A673 (cell line): ENCODE measurements at regions not wholly inside any gene's neighbourhood (a gene's known extent, or its start where the extent isn't known, plus 50 kb on each side); places are given as distances from the start of the nearest gene placed in this dataset.

Experiments
- CTCF ChIP-seq: fragments of 300-800, 200-600 bp; sonication (generic); conservative IDR thresholded peaks from 2 replicates; pipeline ENCODE4 v1.5.1; 2017; ENCODE audit warnings: low read depth, mild to moderate bottlenecking, antibody characterized with exemption, low read length, moderate library complexity, mixed read lengths
- EZH2 ChIP-seq: fragments of 200-600 bp; sonication (generic); IDR thresholded peaks from 2 replicates; pipeline ENCODE4 v1.6.1; 2017; ENCODE audit warnings: borderline replicate concordance, low read depth, mild to moderate bottlenecking, mixed read lengths, antibody characterized with exemption, low read length; ENCODE audit not compliant: poor library complexity, severe bottlenecking

DNA sequence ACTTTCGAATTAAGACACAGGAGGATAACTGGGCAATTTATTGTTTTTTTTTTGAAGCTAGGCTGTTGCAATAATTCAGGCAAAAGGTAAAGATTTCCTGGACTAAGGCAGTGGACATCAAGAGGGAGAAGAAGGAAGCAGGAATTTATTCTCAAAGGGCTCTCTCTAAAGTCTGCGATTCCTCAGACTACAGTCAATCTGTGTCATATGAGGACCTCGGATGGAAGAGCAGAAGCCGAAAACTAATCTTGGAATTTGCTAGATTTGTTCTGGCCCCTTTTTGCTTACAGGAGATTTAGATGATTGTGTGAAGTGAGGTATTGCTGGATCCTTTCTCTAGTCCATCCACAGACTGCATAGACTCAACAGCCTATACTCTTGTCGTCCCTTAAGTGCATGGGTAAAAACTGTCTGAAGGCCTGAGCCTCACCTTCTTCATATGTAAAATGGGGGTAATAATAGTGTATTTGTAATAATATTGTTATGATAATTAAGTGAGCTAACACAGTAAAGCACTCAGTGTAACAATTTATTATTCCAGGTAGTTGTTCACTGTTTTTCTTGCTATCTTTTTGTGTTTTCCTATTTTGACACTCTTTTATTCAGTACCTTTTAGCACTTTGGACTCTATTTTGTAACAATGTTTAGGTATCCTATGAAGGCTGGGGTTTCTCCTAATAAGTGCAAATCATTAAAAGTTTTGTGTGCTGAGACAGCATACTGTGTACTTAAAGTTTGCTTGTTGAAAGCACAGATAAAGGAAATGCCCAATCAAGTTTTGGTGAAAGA is 54.2 kb upstream of the NT5C1B start:
- TF ChIP-seq CTCF = no peak
- no peak for TF ChIP-seq EZH2
